IMR-90 (cell line): ENCODE measurements at regions not wholly inside any gene's neighbourhood (a gene's known extent, or its start where the extent isn't known, plus 50 kb on each side); places are given as distances from the start of the nearest gene placed in this dataset.

ENCODE experiments used
- ATAC-seq: fragments of 200-7000 bp; cut with Tn5 transposase; 2 replicates; pipeline ENCODE4 v1.9.1; 2020; ENCODE audit warnings: low read depth, mild to moderate bottlenecking, moderate library complexity
- BruUV-seq: library from RNA; stranded (reverse); fragments of 400-500 nt; replicated peaks from 2 replicates; lab custom pipeline; 2021; lab: Mats Ljungman, UMichigan
- CTCF ChIA-PET: fragments of 300-600 bp; formaldehyde crosslinking; extraction: SDS; loops from one replicate; lab custom pipeline; 2021; ENCODE audit warnings: antibody characterized with exemption; lab: Yijun Ruan, JAX
- POLR2A ChIA-PET: fragments of 300-600 bp; sonication (Branson Sonifier 250); formaldehyde crosslinking; loops from one replicate; lab custom pipeline; 2022; ENCODE audit warnings: antibody characterized with exemption; ENCODE audit not compliant: unreplicated experiment; lab: Charles Lee
- DNase-seq: peaks from one replicate; pipeline ENCODE4 v3.0.0; 2013
- H2AFZ ChIP-seq: replicated peaks from 2 replicates; pipeline ENCODE3; 2013; ENCODE audit warnings: low read length, mild to moderate bottlenecking; ENCODE audit not compliant: poor library complexity
- H2AK5ac ChIP-seq: 2 replicates; pipeline ENCODE4 v1.6.1; 2013; ENCODE audit warnings: low read depth, low read length, inconsistent platforms
- H2AK9ac ChIP-seq: replicated peaks from 2 replicates; pipeline ENCODE3; 2013; ENCODE audit warnings: mild to moderate bottlenecking, low read depth, low read length, moderate library complexity; ENCODE audit not compliant: poor library complexity
- H2BK120ac ChIP-seq: 2 replicates; pipeline ENCODE4 v1.6.1; 2013; ENCODE audit warnings: low read depth, low read length, inconsistent platforms
- H2BK15ac ChIP-seq: 3 replicates; pipeline ENCODE4 v1.6.1; 2013; ENCODE audit warnings: low read depth, low read length, inconsistent platforms
- H2BK20ac ChIP-seq: 2 replicates; pipeline ENCODE4 v1.6.1; 2013; ENCODE audit warnings: low read depth, mild to moderate bottlenecking, inconsistent platforms, low read length, moderate library complexity
- H2BK5ac ChIP-seq: 2 replicates; pipeline ENCODE4 v1.6.1; 2013; ENCODE audit warnings: mild to moderate bottlenecking, low read depth, low read length, inconsistent platforms; ENCODE audit not compliant: poor library complexity, severe bottlenecking
- H3K14ac ChIP-seq: replicated peaks from 2 replicates; pipeline ENCODE4 v1.6.1; 2013; ENCODE audit warnings: low read depth, low read length, inconsistent platforms
- H3K18ac ChIP-seq: 2 replicates; pipeline ENCODE4 v1.6.1; 2013; ENCODE audit warnings: low read depth, low read length, control low read depth
- H3K23ac ChIP-seq: 2 replicates; pipeline ENCODE4 v1.6.1; 2013; ENCODE audit warnings: low read depth, low read length, inconsistent platforms
- H3K27ac ChIP-seq: 2 replicates; pipeline ENCODE4 v1.5.1; 2013; ENCODE audit warnings: mild to moderate bottlenecking, control low read depth, low read length; ENCODE audit not compliant: insufficient read depth
- H3K27me3 ChIP-seq: 2 replicates; pipeline ENCODE4 v1.6.1; 2013; ENCODE audit warnings: low read length; ENCODE audit not compliant: control insufficient read depth, insufficient read depth
- H3K36me3 ChIP-seq: 2 replicates; pipeline ENCODE4 v1.6.1; 2013; ENCODE audit warnings: low read length, mixed read lengths; ENCODE audit not compliant: control insufficient read depth, insufficient read depth
- H3K4ac ChIP-seq: 2 replicates; pipeline ENCODE4 v1.6.1; 2013; ENCODE audit warnings: low read depth, low read length, inconsistent platforms
- H3K4me1 ChIP-seq: 2 replicates; pipeline ENCODE4 v1.6.1; 2013; ENCODE audit warnings: low read length, mixed read lengths; ENCODE audit not compliant: control insufficient read depth, insufficient read depth
- H3K4me2 ChIP-seq: 2 replicates; pipeline ENCODE4 v1.6.1; 2013; ENCODE audit warnings: low read depth, mild to moderate bottlenecking, control low read depth, low read length, moderate library complexity
- H3K4me3 ChIP-seq: 2 replicates; pipeline ENCODE4 v1.5.1; 2013; ENCODE audit warnings: low read depth, mild to moderate bottlenecking, control low read depth, low read length, moderate library complexity; ENCODE audit not compliant: insufficient read depth
- H3K56ac ChIP-seq: 2 replicates; pipeline ENCODE4 v1.6.1; 2013; ENCODE audit warnings: low read length, inconsistent platforms; ENCODE audit not compliant: insufficient read depth; ENCODE audit errors: extremely low read depth
- H3K79me1 ChIP-seq, 2 experiments: 2 replicates each; pipeline ENCODE4 v1.6.1; 2013; ENCODE audit warnings: low read length in 2 of 2, inconsistent platforms in 1 of 2, low read depth in 1 of 2
- H3K9ac ChIP-seq: 2 replicates; pipeline ENCODE4 v1.6.1; 2013; ENCODE audit warnings: low read depth, low read length, control low read depth
- H3K9me1 ChIP-seq: 2 replicates; pipeline ENCODE4 v1.6.1; 2013; ENCODE audit warnings: low read length, inconsistent platforms; ENCODE audit not compliant: insufficient read depth
- H3K9me3 ChIP-seq: 2 replicates; pipeline ENCODE4 v1.6.1; 2013; ENCODE audit warnings: low read length; ENCODE audit not compliant: control insufficient read depth, insufficient read depth
- H4K20me1 ChIP-seq: 2 replicates; pipeline ENCODE4 v1.6.1; 2013; ENCODE audit warnings: low read length, inconsistent platforms; ENCODE audit not compliant: insufficient read depth
- H4K5ac ChIP-seq: 2 replicates; pipeline ENCODE4 v1.6.1; 2013; ENCODE audit warnings: mild to moderate bottlenecking, low read depth, low read length, control low read depth
- H4K8ac ChIP-seq, 2 experiments: 2 replicates each; pipeline ENCODE4 v1.6.1; 2013; ENCODE audit warnings: low read depth in 2 of 2, low read length in 2 of 2, control low read depth in 1 of 2, inconsistent platforms in 1 of 2
- H4K91ac ChIP-seq: 2 replicates; pipeline ENCODE4 v1.6.1; 2013; ENCODE audit warnings: low read depth, low read length, inconsistent platforms; ENCODE audit not compliant: insufficient read depth
- BHLHE40 ChIP-seq: fragments of 150-350 bp; IDR thresholded peaks from 2 replicates; pipeline ENCODE4 v1.6.1; 2016; ENCODE audit warnings: mild to moderate bottlenecking, low read depth, low read length
- CEBPB ChIP-seq: IDR thresholded peaks from 2 replicates; pipeline ENCODE4 v1.6.1; 2012; ENCODE audit warnings: low read depth, low read length, improper control_type of control experiment
- CHD1 ChIP-seq: IDR thresholded peaks from 2 replicates; pipeline ENCODE4 v1.6.1; 2012; ENCODE audit warnings: low read depth, low read length, improper control_type of control experiment
- CTCF ChIP-seq: conservative IDR thresholded peaks from 2 replicates; pipeline ENCODE4 v1.5.1; 2012; ENCODE audit warnings: mild to moderate bottlenecking, low read depth, low read length, improper control_type of control experiment
- ELK1 ChIP-seq: fragments of 150-350 bp; IDR thresholded peaks from 2 replicates; pipeline ENCODE4 v1.6.1; 2016; ENCODE audit warnings: low read depth, mild to moderate bottlenecking, low read length, moderate library complexity, borderline replicate concordance
- FOS ChIP-seq: fragments of 150-350 bp; IDR thresholded peaks from 2 replicates; pipeline ENCODE4 v1.6.1; 2016; ENCODE audit warnings: low read depth, low read length
- MAFK ChIP-seq: IDR thresholded peaks from 2 replicates; pipeline ENCODE4 v1.6.1; 2012; ENCODE audit warnings: low read depth, low read length, improper control_type of control experiment
- MAZ ChIP-seq: IDR thresholded peaks from 2 replicates; pipeline ENCODE4 v1.6.1; 2012; ENCODE audit warnings: low read depth, mild to moderate bottlenecking, low read length, improper control_type of control experiment, moderate library complexity, borderline replicate concordance
- MXI1 ChIP-seq: IDR thresholded peaks from 2 replicates; pipeline ENCODE4 v1.6.1; 2012; ENCODE audit warnings: low read depth, mild to moderate bottlenecking, low read length, moderate library complexity, borderline replicate concordance
- NFE2L2 ChIP-seq: fragments of 150-350 bp; IDR thresholded peaks from 2 replicates; pipeline ENCODE4 v1.6.1; 2016; ENCODE audit warnings: low read depth, mild to moderate bottlenecking, low read length
- POLR2A ChIP-seq: IDR thresholded peaks from 2 replicates; pipeline ENCODE4 v1.6.1; 2012; ENCODE audit warnings: mild to moderate bottlenecking, low read depth, low read length
- RAD21 ChIP-seq: IDR thresholded peaks from 2 replicates; pipeline ENCODE4 v1.6.1; 2012; ENCODE audit warnings: low read length, improper control_type of control experiment
- RCOR1 ChIP-seq: IDR thresholded peaks from 2 replicates; pipeline ENCODE4 v1.6.1; 2012; ENCODE audit warnings: mild to moderate bottlenecking, low read length, improper control_type of control experiment; ENCODE audit not compliant: insufficient replicate concordance
- RFX5 ChIP-seq: IDR thresholded peaks from 2 replicates; pipeline ENCODE4 v1.8.0; 2012; ENCODE audit warnings: low read depth, mild to moderate bottlenecking, low read length, moderate library complexity
- SMC3 ChIP-seq: fragments of 150-350 bp; IDR thresholded peaks from 2 replicates; pipeline ENCODE4 v1.6.1; 2016; ENCODE audit warnings: low read depth, mild to moderate bottlenecking, antibody characterized with exemption, low read length, moderate library complexity
- USF2 ChIP-seq: fragments of 150-350 bp; IDR thresholded peaks from 2 replicates; pipeline ENCODE4 v1.6.1; 2017; ENCODE audit warnings: mild to moderate bottlenecking, antibody characterized with exemption, low read length, low read depth
- WGBS, 2 experiments: methylation state at CpG; one replicate each; pipeline versions ENCODE4 v1.1.5 to v1.1.7; 2013; ENCODE audit warnings: missing lambda C conversion rate in 2 of 2; ENCODE audit not compliant: insufficient read length in 1 of 2; ENCODE audit errors: extremely low coverage in 2 of 2; 5-methylcytosine and 5-hydroxymethylcytosine counted together
- dilution Hi-C: fragments of 300-500 bp; cut with HindIII; formaldehyde crosslinking; loops from one replicate; pipeline ENCODE4 v1.14.3; 2018; ENCODE audit warnings: low sequenced_read_pairs; ENCODE audit not compliant: unreplicated experiment
- in situ Hi-C: fragments of 300-500 bp; cut with MboI; formaldehyde crosslinking; loops from 3 replicates; pipeline ENCODE4 v1.14.3; 2019; ENCODE audit warnings: low sequenced_read_pairs, inconsistent platforms, mixed read lengths
- intact Hi-C: fragments of 100-400 bp; cut with micrococcal nuclease; formaldehyde crosslinking; loops from 2 replicates; pipeline ENCODE4 v1.10.0; 2022

GRCh38 chr1:62977366-62977765 is 193.4 kb downstream of the ATG4C start:
- Histone ChIP-seq H2AK9ac (no peak overlapping the region), H3K23ac (no peak overlapping the region), H3K9ac (no peak overlapping the region), H3K27me3 (no peaks in the 10 kb centered on the region), H4K5ac (no peak overlapping the region), H3K27ac (no peak overlapping the region), H2AFZ (no peak overlapping the region), H2BK15ac (no peak overlapping the region), H3K56ac (no peak overlapping the region), H2AK5ac (no peak overlapping the region), H3K9me1 (no peaks in the 10 kb centered on the region), H3K4me2 (no peak overlapping the region), H3K4me1 (no peaks in the 10 kb centered on the region), H3K9me3 (no peaks in the 10 kb centered on the region), H4K91ac (no peak overlapping the region), H2BK5ac (no peak overlapping the region), H3K4ac (no peak overlapping the region), H3K79me1 (no peaks in the 10 kb centered on the region), H4K8ac (no peak overlapping the region), H2BK120ac (no peak overlapping the region), H4K20me1 (no peaks in the 10 kb centered on the region), H2BK20ac (no peak overlapping the region), H3K18ac (no peak overlapping the region), H3K14ac (no peak overlapping the region), H3K4me3 (no peak overlapping the region), H3K36me3 (no peaks in the 10 kb centered on the region)
- DNase-seq (peak; percentile 20), ATAC-seq (peak; percentile 40; the same call in 1 of the 2 replicates)
- no TSS peak for BruUV-seq
- intact Hi-C loops (no loop called here), dilution Hi-C loops (no loop called here), in situ Hi-C loops (no loop called here)
- ChIA-PET CTCF (interaction anchor here (0.9 kb wide), 1 partner anchor 15 kb away, joined by 3 read pairs; no protein-coding TSS in a partner anchor), POLR2A (no interaction called here)
- TF ChIP-seq SMC3 (no peak), POLR2A (no peak), FOS (no peak), CHD1 (no peak), ELK1 (no peak), CEBPB (no peak), RFX5 (no peak), MAFK (no peak), RAD21 (no peak), NFE2L2 (no peak), RCOR1 (no peak), CTCF (no peak), BHLHE40 (no peak), MAZ (no peak), USF2 (no peak), MXI1 (no peak)
- 0% methylated on average over 1 of the region's 2 CpGs; no CpG with 5 or more reads in 1 of the 2 experiments for WGBS, 2 experiments
